ENCODE measurements at regions not wholly inside any gene's neighbourhood (a gene's known extent, or its start where the extent isn't known, plus 50 kb on each side); places are given as distances from the start of the nearest gene placed in this dataset.

GRCh38 chr4:176610594-176610993 lies 182.1 kb downstream of the VEGFC start:
- no peaks in the 10 kb centered on the region; the same call in 1 of the 2 replicates for H3K27me3 ChIP-seq (replicated peaks; ENCODE audit: insufficient read depth)
- no peak overlapping the region for H3K4me3 ChIP-seq
- 57 to 63% methylated on average over 2 of the region's 2 CpGs for WGBS, 2 experiments (ENCODE audit: low coverage in 1 of 2, low lambda C conversion rate in 2 of 2, missing lambda C conversion rate in 2 of 2)
- H3K9ac ChIP-seq, result no peak overlapping the region
- in situ Hi-C loops (cut with MboI), result no loop called here
- H2AFZ ChIP-seq, result no peak overlapping the region
- H3F3A ChIP-seq (ENCODE audit: insufficient read depth), result no peaks in the 10 kb centered on the region
- TF ChIP-seq EZH2 (IDR thresholded peaks at IDR 0.05; ENCODE audit: insufficient read depth, poor library complexity, severe bottlenecking), result no peak
- TF ChIP-seq EZH2phosphoT487 (IDR thresholded peaks at IDR 0.05; ENCODE audit: insufficient read depth, low read depth), result no peak
- no peak overlapping the region for H3K4me2 ChIP-seq (ENCODE audit: unreplicated experiment)
- H3K9me2 ChIP-seq (ENCODE audit: insufficient read depth), result no peaks in the 10 kb centered on the region
- no peak overlapping the region for H3K27ac ChIP-seq
- no peaks in the 10 kb centered on the region for H4K20me1 ChIP-seq (ENCODE audit: insufficient read depth)
- H3K36me3 ChIP-seq (ENCODE audit: low read depth), result no peaks in the 10 kb centered on the region
- no peaks in the 10 kb centered on the region for H3K9me3 ChIP-seq (ENCODE audit: low read depth)
- no peaks in the 10 kb centered on the region for H3K4me1 ChIP-seq (ENCODE audit: insufficient read depth)
- DNase-seq, result no peak
- H3K79me2 ChIP-seq (ENCODE audit: insufficient read depth), result no peaks in the 10 kb centered on the region

- H3F3A ChIP-seq (ENCODE audit: insufficient read depth), result no peaks in the 10 kb centered on the region
- no peak overlapping the region for H2AFZ ChIP-seq
- no peak overlapping the region for H3K4me3 ChIP-seq
- no peaks in the 10 kb centered on the region for H3K9me3 ChIP-seq (ENCODE audit: low read depth)
- no peaks in the 10 kb centered on the region for H3K36me3 ChIP-seq (ENCODE audit: low read depth)
- H3K79me2 ChIP-seq (ENCODE audit: insufficient read depth), result no peaks in the 10 kb centered on the region
- no peaks in the 10 kb centered on the region for H4K20me1 ChIP-seq (ENCODE audit: insufficient read depth)
- 0% methylated on average over 1 of the region's 1 CpG for WGBS, 2 experiments (ENCODE audit: low coverage in 1 of 2, low lambda C conversion rate in 2 of 2, missing lambda C conversion rate in 2 of 2)
- TF ChIP-seq EZH2 (IDR thresholded peaks at IDR 0.05; ENCODE audit: insufficient read depth, poor library complexity, severe bottlenecking) (no peak), EZH2phosphoT487 (IDR thresholded peaks at IDR 0.05; ENCODE audit: insufficient read depth, low read depth) (no peak)
- H3K4me1 ChIP-seq (ENCODE audit: insufficient read depth), result no peaks in the 10 kb centered on the region
- H3K27ac ChIP-seq, result no peak overlapping the region
- no peaks in the 10 kb centered on the region for H3K27me3 ChIP-seq (replicated peaks; ENCODE audit: insufficient read depth)
- DNase-seq, result no peak
- in situ Hi-C loops (cut with MboI), result no loop called here
- no peaks in the 10 kb centered on the region for H3K9me2 ChIP-seq (ENCODE audit: insufficient read depth)
- H3K4me2 ChIP-seq (ENCODE audit: unreplicated experiment), result no peak overlapping the region
- no peak overlapping the region for H3K9ac ChIP-seq
These were observed 181.3 kb downstream of the VEGFC start for GRCh38 chr4:176611381-176611780.

GRCh38 chr4:176611951-176612350 lies 180.8 kb downstream of the VEGFC start:
- no peak overlapping the region for H3K27ac ChIP-seq
- no peaks in the 10 kb centered on the region for H3K9me2 ChIP-seq (ENCODE audit: insufficient read depth)
- no peaks in the 10 kb centered on the region for H3K9me3 ChIP-seq (ENCODE audit: low read depth)
- H4K20me1 ChIP-seq (ENCODE audit: insufficient read depth), result no peaks in the 10 kb centered on the region
- WGBS, 2 experiments (ENCODE audit: low coverage in 1 of 2, low lambda C conversion rate in 2 of 2, missing lambda C conversion rate in 2 of 2), result 70 to 78% methylated on average over 1 of the region's 1 CpG
- no peaks in the 10 kb centered on the region for H3K27me3 ChIP-seq (replicated peaks; ENCODE audit: insufficient read depth)
- H3K4me1 ChIP-seq (ENCODE audit: insufficient read depth), result no peaks in the 10 kb centered on the region
- no peak overlapping the region for H3K9ac ChIP-seq
- no peaks in the 10 kb centered on the region for H3F3A ChIP-seq (ENCODE audit: insufficient read depth)
- H2AFZ ChIP-seq, result no peak overlapping the region
- no peak for DNase-seq
- no peak overlapping the region for H3K4me3 ChIP-seq
- in situ Hi-C loops (cut with MboI), result no loop called here
- no peak for TF ChIP-seq EZH2 (IDR thresholded peaks at IDR 0.05; ENCODE audit: insufficient read depth, poor library complexity, severe bottlenecking)
- no peak for TF ChIP-seq EZH2phosphoT487 (IDR thresholded peaks at IDR 0.05; ENCODE audit: insufficient read depth, low read depth)
- H3K79me2 ChIP-seq (ENCODE audit: insufficient read depth), result no peaks in the 10 kb centered on the region
- H3K36me3 ChIP-seq (ENCODE audit: low read depth), result no peaks in the 10 kb centered on the region
- H3K4me2 ChIP-seq (ENCODE audit: unreplicated experiment), result no peak overlapping the region

GRCh38 chr4:176614793-176615192 lies 177.9 kb downstream of the VEGFC start:
- TF ChIP-seq EZH2phosphoT487 (IDR thresholded peaks at IDR 0.05; ENCODE audit: insufficient read depth, low read depth), result no peak
- TF ChIP-seq EZH2 (IDR thresholded peaks at IDR 0.05; ENCODE audit: insufficient read depth, poor library complexity, severe bottlenecking), result no peak
- Histone ChIP-seq H3K9me3 (ENCODE audit: low read depth) (no peaks in the 10 kb centered on the region), H3K4me2 (ENCODE audit: unreplicated experiment) (no peak overlapping the region), H4K20me1 (ENCODE audit: insufficient read depth) (no peaks in the 10 kb centered on the region), H3K4me1 (ENCODE audit: insufficient read depth) (no peaks in the 10 kb centered on the region), H3K36me3 (ENCODE audit: low read depth) (no peaks in the 10 kb centered on the region), H2AFZ (no peak overlapping the region), H3K9ac (no peak overlapping the region), H3K4me3 (no peak overlapping the region), H3K79me2 (ENCODE audit: insufficient read depth) (no peaks in the 10 kb centered on the region), H3K27ac (no peak overlapping the region), H3K9me2 (ENCODE audit: insufficient read depth) (no peaks in the 10 kb centered on the region), H3K27me3 (replicated peaks; ENCODE audit: insufficient read depth) (no peaks in the 10 kb centered on the region), H3F3A (ENCODE audit: insufficient read depth) (no peaks in the 10 kb centered on the region)
- DNase-seq, result no peak
- in situ Hi-C loops (cut with MboI), result no loop called here
- 69 to 79% methylated on average over 3 of the region's 3 CpGs for WGBS, 2 experiments (ENCODE audit: low coverage in 1 of 2, low lambda C conversion rate in 2 of 2, missing lambda C conversion rate in 2 of 2)

GRCh38 chr4:176616151-176616550 lies 176.6 kb downstream of the VEGFC start:
- no peak for TF ChIP-seq EZH2 (IDR thresholded peaks at IDR 0.05; ENCODE audit: insufficient read depth, poor library complexity, severe bottlenecking)
- no peak for TF ChIP-seq EZH2phosphoT487 (IDR thresholded peaks at IDR 0.05; ENCODE audit: insufficient read depth, low read depth)
- no peaks in the 10 kb centered on the region for H3K36me3 ChIP-seq (ENCODE audit: low read depth)
- H3K9me3 ChIP-seq (ENCODE audit: low read depth), result no peaks in the 10 kb centered on the region
- H3K79me2 ChIP-seq (ENCODE audit: insufficient read depth), result no peaks in the 10 kb centered on the region
- H3K4me2 ChIP-seq (ENCODE audit: unreplicated experiment), result no peak overlapping the region
- 71% methylated on average over 2 of the region's 2 CpGs for WGBS, 2 experiments (ENCODE audit: low coverage in 1 of 2, low lambda C conversion rate in 2 of 2, missing lambda C conversion rate in 2 of 2)
- H2AFZ ChIP-seq, result no peak overlapping the region
- no peak overlapping the region for H3K27ac ChIP-seq
- no peak overlapping the region for H3K9ac ChIP-seq
- no peaks in the 10 kb centered on the region for H3K27me3 ChIP-seq (replicated peaks; ENCODE audit: insufficient read depth)
- in situ Hi-C loops (cut with MboI), result no loop called here
- no peaks in the 10 kb centered on the region for H4K20me1 ChIP-seq (ENCODE audit: insufficient read depth)
- no peak for DNase-seq
- no peak overlapping the region for H3K4me3 ChIP-seq
- H3K9me2 ChIP-seq (ENCODE audit: insufficient read depth), result no peaks in the 10 kb centered on the region
- H3K4me1 ChIP-seq (ENCODE audit: insufficient read depth), result no peaks in the 10 kb centered on the region
- H3F3A ChIP-seq (ENCODE audit: insufficient read depth), result no peaks in the 10 kb centered on the region
